AG04449 (cell line): ENCODE measurements at regions not wholly inside any gene's neighbourhood (a gene's known extent, or its start where the extent isn't known, plus 50 kb on each side); places are given as distances from the start of the nearest gene placed in this dataset.

ENCODE experiments used
- CTCF ChIA-PET: fragments of 350-600 bp; formaldehyde crosslinking; extraction: SDS; loops from one replicate; lab custom pipeline; 2021; ENCODE audit warnings: antibody characterized with exemption; lab: Yijun Ruan, JAX
- POLR2A ChIA-PET: fragments of 400-600, 350-600 bp; formaldehyde crosslinking; extraction: SDS; loops from one replicate; lab custom pipeline; 2020; ENCODE audit warnings: antibody characterized with exemption, inconsistent platforms; lab: Yijun Ruan, JAX
- DNase-seq: peaks from one replicate; pipeline ENCODE4 v3.0.0-alpha.2; 2010; ENCODE audit warnings: low read depth, low spot score
- H3K4me3 ChIP-seq: 2 replicates; pipeline ENCODE4 v1.5.1; 2011; ENCODE audit warnings: low read depth, mild to moderate bottlenecking, control low read depth, low read length
- TF ChIP-seq, protein P1 (sequence below): IDR thresholded peaks from one replicate; pipeline ENCODE4 v1.5.1; 2011; ENCODE audit warnings: mild to moderate bottlenecking, moderate library complexity, low read length, control low read depth, inconsistent platforms; ENCODE audit not compliant: insufficient read depth; ENCODE audit errors: missing control alignments

DNA sequence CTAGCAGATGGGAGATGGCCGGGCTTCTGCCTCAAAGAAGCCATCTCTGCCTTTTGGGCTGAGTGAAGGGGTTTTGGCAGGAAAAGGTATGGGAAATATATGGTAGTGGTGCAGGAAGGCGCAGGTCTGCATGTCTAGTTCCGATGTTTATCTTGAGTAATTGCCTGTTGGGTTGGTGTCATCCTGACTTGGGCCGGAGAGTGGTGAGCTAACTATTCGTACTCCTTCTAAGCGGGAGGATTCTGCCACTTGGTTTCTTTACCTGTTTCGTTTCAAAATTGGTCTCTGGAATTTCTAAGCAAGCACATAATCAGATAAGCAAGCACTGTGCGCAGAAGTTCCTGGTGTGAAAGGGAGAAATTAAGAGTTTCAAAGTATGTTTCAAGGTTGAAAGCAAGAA, 229.6 kb downstream of the SAMD5 start:
- no peak for DNase-seq
- ChIA-PET POLR2A (no interaction called here), CTCF (no interaction called here)
- TF ChIP-seq, protein P1, sequence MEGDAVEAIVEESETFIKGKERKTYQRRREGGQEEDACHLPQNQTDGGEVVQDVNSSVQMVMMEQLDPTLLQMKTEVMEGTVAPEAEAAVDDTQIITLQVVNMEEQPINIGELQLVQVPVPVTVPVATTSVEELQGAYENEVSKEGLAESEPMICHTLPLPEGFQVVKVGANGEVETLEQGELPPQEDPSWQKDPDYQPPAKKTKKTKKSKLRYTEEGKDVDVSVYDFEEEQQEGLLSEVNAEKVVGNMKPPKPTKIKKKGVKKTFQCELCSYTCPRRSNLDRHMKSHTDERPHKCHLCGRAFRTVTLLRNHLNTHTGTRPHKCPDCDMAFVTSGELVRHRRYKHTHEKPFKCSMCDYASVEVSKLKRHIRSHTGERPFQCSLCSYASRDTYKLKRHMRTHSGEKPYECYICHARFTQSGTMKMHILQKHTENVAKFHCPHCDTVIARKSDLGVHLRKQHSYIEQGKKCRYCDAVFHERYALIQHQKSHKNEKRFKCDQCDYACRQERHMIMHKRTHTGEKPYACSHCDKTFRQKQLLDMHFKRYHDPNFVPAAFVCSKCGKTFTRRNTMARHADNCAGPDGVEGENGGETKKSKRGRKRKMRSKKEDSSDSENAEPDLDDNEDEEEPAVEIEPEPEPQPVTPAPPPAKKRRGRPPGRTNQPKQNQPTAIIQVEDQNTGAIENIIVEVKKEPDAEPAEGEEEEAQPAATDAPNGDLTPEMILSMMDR = no peak
- H3K4me3 ChIP-seq = no peak overlapping the region

DNA sequence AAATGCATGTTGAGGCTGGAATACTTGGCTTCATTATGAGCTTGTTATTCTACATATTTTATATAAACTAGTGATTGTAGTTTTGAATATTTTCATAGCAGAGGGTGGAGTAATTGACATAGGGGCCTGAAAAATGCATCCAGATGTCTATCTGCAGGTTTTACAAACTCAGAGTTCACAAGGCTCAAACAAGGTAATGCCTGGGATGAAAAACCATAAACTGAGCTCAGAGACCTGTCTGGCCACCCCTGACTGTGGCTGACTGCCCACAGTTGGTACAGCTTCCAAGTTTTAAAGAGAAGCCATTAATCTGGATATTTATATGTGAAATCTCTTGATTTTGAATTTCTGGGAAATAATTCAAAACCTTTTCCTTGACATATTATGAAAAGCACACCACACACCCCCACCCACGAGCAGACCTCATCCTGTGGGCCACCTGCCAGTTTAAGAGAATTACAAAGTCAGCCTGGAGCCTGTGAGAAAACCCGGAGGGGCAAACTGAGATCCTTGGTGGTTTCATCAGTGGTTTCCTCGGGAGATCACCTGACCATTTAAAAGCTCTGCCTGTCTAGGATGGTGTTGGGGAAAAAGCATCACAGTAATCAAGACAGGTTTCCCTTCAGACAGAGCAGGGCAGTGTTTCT, 230.1 kb downstream of the SAMD5 start:
- TF ChIP-seq, protein P1 = no peak
- POLR2A ChIA-PET = no interaction called here
- DNase-seq = no peak
- no peak overlapping the region for H3K4me3 ChIP-seq
- CTCF ChIA-PET = no interaction called here

DNA sequence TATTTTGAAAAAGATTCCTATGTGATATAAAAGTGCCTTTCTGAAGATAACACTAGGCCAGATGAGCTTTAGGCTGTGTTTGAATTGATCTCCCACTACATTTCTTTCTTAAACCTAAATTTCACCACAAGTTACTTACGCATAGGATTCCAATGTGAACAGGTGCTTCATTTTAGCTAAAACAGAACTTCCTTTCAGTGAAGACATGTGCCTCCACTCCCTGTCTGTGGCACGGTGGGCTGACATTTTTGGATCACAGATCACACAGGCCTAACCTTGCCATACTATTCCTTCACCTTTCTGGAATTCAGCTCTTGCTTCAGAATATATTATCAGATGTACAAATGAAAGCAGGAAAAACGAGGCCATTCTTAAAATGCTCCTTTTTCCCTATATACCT, 231.8 kb downstream of the SAMD5 start:
- ChIA-PET POLR2A (no interaction called here), CTCF (no interaction called here)
- no peak overlapping the region for H3K4me3 ChIP-seq
- no peak for DNase-seq
- TF ChIP-seq, protein P1 = no peak

DNA sequence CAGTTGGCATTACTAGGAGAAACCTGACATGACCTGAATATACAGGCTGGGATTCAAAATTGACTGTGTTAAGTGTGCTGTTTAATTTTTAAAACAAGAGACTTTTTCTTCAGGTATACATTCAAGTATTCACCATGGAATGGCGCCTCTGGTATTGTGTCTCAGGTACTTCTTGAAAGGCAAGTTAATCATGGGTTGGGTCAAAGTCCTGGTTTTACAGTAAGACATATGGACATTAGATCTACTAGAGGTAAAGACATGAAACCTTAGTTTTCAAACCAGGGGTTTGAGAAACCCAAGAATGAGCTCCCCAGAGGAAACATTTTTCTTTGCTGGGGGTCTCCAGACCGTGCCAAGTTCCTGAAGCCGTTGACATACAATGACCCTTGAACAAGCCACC, 232.4 kb downstream of the SAMD5 start:
- H3K4me3 ChIP-seq = no peak overlapping the region
- CTCF ChIA-PET = interaction anchor here (0.8 kb wide), 1 partner anchor 234 kb away, joined by 3 read pairs; no protein-coding TSS in a partner anchor
- TF ChIP-seq, protein P1 = no peak
- DNase-seq = no peak
- POLR2A ChIA-PET = no interaction called here

DNA sequence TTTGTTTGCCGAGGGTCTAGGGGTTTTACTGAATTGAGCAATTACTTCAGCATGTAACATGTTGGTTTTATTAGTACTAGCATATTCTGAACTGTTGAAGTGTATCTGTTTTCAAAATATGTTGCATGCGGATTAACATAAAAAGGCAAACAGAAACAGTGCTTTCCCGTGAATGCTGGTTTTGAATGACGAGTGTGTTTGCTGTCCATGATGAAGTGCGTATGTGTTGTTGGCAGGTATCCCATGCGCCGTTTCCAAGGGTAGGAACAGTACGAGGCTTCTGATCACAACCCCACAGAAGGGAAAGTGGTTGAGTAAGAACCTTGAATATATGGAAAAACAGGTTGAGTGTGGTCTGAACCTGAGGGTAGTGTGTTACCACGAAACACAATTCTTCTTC, 232.9 kb downstream of the SAMD5 start:
- CTCF ChIA-PET = interaction anchor here (0.8 kb wide), 1 partner anchor 234 kb away, joined by 3 read pairs; no protein-coding TSS in a partner anchor
- POLR2A ChIA-PET = no interaction called here
- DNase-seq = no peak
- H3K4me3 ChIP-seq = no peak overlapping the region
- TF ChIP-seq, protein P1 = no peak

DNA sequence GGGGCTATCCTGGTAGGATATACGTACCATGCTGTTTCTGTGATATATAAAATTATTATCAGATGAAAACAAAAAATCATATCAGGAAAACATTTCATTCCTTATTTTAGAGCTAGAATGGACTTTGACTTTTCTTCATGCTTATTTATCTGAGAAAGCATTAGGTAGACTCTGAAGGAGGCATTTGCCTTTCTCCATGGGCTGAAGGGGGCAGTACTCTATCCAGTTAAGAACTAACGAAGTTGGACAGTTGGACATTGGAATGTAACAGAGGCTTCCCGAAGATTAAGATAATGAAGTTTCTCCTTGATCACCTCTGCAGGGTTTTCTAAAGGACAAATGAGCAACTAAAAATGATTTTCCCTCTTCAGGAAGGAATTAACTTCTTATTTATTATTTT, 233.9 kb downstream of the SAMD5 start:
- DNase-seq = no peak
- POLR2A ChIA-PET = no interaction called here
- TF ChIP-seq, protein P1 = no peak
- no peak overlapping the region for H3K4me3 ChIP-seq
- CTCF ChIA-PET = no interaction called here
